ES-I3 (cell line): ENCODE measurements at regions not wholly inside any gene's neighbourhood (a gene's known extent, or its start where the extent isn't known, plus 50 kb on each side); places are given as distances from the start of the nearest gene placed in this dataset.

Experiments used
- H3K36me3 ChIP-seq: 2 replicates; pipeline ENCODE4 v1.6.1; 2013; ENCODE audit warnings: mild to moderate bottlenecking, low read length, control low read depth, moderate library complexity; ENCODE audit not compliant: insufficient read depth
- H3K4me1 ChIP-seq: 2 replicates; pipeline ENCODE4 v1.6.1; 2013; ENCODE audit warnings: mild to moderate bottlenecking, control low read depth, low read length; ENCODE audit not compliant: insufficient read depth
- H3K9ac ChIP-seq: 2 replicates; pipeline ENCODE4 v1.6.1; 2013; ENCODE audit warnings: low read depth, mild to moderate bottlenecking, low read length, moderate library complexity
- H3K9me3 ChIP-seq: 2 replicates; pipeline ENCODE4 v1.6.1; 2013; ENCODE audit warnings: mild to moderate bottlenecking, low read length, moderate library complexity; ENCODE audit not compliant: control insufficient read depth, insufficient read depth

DNA sequence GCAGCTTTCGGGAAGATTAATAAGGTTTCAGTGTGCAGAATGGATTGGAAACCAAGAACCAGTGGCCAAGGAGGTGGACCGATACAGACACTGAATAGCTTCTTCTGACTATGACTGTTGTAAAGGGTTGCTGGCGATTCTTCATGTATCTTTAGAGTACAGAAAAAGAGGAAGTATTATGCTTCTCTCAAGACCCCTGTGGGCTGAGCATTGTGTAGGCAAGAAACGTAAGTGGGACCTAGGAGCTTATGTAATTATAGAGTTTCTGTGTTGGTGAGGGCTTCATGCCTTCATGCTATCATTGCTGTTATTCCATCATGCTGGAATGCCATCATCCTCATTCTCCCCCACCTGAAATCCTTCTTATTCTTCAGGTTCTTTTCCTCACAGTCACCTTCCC lies 105.4 kb upstream of the AKIRIN2 start:
- H3K9ac ChIP-seq: no peak overlapping the region
- no peaks in the 10 kb centered on the region for H3K36me3 ChIP-seq
- H3K9me3 ChIP-seq: no peaks in the 10 kb centered on the region
- no peaks in the 10 kb centered on the region for H3K4me1 ChIP-seq

DNA sequence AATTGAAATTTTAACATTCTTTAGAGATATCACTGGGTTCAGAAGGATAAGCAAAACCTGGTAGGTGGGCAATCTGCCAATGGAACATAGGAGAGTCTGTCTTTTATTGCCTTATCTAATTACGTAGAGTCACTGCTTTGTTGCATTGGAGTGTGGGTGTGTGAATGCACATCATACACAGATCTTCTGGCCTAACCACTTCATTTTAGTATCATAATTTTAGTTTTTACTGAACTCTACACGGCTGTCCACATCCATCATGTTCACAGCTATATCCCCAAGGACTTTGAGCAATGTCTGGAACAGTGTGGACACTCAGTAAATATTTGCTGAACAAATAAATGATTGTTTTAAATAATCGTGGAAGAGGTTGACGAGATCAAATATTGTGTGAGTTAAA lies 104.6 kb upstream of the AKIRIN2 start:
- H3K4me1 ChIP-seq: no peaks in the 10 kb centered on the region
- H3K36me3 ChIP-seq: no peaks in the 10 kb centered on the region
- H3K9me3 ChIP-seq: no peaks in the 10 kb centered on the region
- no peak overlapping the region for H3K9ac ChIP-seq

DNA sequence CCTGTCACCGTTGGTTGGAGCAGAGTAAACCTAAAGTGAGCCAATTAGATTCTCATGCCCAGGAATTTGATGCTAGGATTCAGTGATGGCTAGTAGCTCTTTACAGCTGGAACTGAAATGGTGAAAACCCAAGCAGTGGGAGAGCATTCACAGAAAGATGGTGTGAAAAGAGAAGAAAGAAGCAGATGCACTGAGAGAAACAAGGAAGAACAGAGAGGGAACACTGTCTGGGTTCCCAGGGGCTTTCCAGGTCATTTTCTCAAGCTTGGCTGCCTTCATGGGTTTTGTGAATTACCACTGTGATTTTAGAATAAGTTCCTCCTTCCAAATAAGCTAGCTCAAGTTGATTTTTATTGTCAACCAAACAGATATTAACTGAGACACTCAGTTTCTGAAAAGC lies 104.1 kb upstream of the AKIRIN2 start:
- H3K9ac ChIP-seq: no peak overlapping the region
- no peaks in the 10 kb centered on the region for H3K9me3 ChIP-seq
- no peaks in the 10 kb centered on the region for H3K4me1 ChIP-seq
- H3K36me3 ChIP-seq: no peaks in the 10 kb centered on the region

DNA sequence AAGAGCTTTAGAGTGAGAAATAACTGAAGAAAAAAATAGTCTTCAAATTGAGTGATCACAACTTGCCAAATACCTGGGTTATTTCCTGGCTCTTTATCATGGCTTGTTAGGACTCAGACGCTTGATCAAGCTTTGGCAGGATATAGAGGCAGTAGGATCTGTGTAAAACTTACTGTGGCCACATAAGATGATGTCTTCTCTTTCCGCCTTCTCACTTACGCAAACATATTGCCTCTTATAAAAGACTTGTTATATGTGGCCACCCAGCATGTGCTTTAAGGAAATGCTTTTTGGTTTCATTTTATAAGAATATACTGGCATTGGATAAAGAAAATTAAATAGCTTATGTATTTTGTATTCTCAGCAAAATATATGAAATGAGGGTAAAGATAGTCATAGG lies 101.8 kb upstream of the AKIRIN2 start:
- H3K4me1 ChIP-seq: no peaks in the 10 kb centered on the region
- no peaks in the 10 kb centered on the region for H3K36me3 ChIP-seq
- H3K9me3 ChIP-seq: no peaks in the 10 kb centered on the region
- H3K9ac ChIP-seq: no peak overlapping the region

DNA sequence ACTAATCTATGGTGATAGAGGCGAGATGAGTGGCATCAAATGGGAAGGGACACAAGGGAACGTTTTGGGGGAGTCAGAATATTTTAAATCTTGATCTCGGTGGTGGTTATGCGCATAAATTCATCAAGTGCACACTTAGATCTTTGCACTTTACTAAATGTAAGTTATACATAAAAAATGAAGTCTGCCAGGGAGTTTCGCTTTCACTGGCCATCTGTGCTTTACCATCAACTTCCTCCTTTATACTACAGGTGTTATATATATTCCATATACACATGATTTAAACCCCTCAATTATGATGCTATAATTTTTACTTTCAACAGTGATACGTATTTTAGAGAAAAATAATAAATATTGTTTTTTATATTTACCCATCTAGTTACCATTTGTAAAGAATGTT lies 97.6 kb upstream of the AKIRIN2 start:
- Histone ChIP-seq H3K9me3 (no peaks in the 10 kb centered on the region), H3K4me1 (peaks cover 8% of the 10 kb centered on the region; the same call in 1 of the 2 replicates), H3K36me3 (no peaks in the 10 kb centered on the region), H3K9ac (no peak overlapping the region)

DNA sequence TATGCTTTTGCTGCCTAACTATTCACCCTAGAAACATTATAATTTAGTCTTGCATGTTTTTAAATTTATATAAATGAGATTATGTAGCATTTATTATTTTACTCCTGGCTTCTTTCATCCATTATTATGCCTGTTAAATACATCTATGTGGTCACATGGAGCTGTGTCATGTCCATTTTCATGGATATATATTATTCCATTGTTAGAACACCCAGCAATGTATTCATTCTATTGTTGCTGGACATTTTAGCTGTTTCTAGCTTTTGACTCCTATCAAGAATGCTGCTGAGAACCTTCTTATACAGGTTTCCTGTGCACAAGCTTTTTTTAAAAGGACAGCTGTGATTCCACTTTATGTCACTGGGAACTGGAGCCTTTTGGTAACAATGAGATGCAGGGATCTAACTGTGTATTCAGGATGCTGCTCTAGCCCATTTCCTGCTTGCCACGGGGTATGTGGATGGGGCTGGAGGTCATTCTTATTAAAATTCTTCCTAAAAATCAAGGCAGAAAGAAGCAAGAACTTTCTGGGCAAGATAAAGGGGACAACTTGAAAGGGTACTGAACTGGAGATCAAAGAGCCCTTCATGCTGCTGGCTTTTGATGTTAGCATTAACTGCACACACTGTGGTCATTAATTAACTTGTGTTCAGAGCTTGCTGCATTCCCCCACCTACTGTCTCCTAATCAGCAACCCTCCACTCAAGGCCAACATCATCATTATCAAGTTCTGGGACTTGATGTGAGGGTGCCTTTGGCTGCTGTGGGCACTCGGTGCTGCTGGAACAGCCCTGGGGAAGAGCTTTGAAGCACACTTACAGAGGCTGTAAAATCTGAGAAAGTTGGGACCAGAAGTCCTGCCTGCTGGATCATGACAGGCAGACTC lies 96.6 kb upstream of the AKIRIN2 start:
- H3K9ac ChIP-seq: no peak overlapping the region
- H3K36me3 ChIP-seq: no peaks in the 10 kb centered on the region
- H3K4me1 ChIP-seq: peaks cover 8% of the 10 kb centered on the region; the same call in 1 of the 2 replicates
- no peaks in the 10 kb centered on the region for H3K9me3 ChIP-seq

DNA sequence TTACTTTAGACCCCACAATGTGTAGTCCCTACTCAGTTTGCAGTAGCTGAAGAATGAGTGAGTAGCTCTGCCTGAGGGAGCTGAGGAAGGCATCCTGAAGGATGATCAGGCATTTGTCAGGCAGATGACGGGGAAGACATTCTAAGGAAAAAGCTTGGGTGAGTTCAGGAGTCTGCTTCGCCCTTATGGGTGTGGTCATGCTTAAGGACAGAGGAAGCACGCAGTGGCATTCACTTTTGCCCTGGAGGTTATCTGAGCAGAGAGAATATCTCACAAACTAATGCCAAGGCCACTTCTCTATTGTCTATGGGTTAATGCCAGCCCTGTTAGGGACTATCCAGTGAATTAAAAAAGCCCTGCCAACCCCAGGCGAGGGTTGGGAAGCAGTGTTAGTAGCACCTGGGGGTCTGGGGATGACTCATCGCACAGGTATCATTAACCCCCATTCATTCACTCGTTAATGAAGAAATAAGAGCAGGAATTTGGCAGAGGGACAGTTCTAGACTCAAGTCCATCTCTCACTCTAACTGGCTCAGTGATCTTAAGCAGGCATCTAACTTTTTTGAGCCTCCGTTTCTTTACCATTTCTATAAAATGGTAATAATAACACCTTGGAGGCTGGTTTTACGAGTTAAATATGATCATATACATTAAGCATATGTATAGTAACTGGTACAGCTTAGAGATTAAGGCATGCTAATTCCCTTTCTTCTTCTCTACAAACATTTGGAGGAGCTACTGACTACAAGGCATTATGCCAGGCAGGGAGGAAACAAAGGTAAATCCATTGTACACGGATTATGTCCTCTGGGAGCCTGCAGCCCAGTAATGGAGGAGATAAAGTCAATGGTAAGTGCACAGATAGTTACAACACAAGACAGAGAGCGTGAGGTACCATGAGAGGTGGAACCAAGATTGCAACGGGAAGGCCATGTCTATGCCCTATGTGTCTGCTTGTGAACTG lies 93.2 kb upstream of the AKIRIN2 start:
- H3K4me1 ChIP-seq: peaks cover 10% of the 10 kb centered on the region
- H3K9ac ChIP-seq: no peak overlapping the region
- H3K36me3 ChIP-seq: no peaks in the 10 kb centered on the region

DNA sequence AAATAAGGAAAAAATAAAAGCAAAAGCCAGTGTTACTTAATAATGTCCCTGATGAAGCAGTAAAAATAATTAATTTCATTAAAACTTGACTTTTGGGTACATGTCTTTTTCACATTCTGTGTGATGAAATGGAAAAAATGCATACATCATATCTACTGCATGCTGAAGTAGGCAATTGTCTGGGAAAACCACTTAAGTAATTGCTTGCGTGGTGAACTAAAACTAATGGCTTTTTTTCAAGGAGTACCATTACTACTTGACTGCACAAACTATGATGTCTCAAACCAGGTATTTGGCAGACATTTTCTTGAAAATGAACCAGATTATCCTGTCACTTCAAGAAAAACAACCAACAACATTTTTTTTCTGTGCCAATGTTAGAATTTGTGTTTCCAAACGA lies 91.3 kb upstream of the AKIRIN2 start:
- H3K4me1 ChIP-seq: peaks cover 22% of the 10 kb centered on the region
- H3K9me3 ChIP-seq: no peaks in the 10 kb centered on the region

More for the DNA sequence above, 93.2 kb upstream of the AKIRIN2 start:
- no peaks in the 10 kb centered on the region for H3K9me3 ChIP-seq

GRCh38 chr6:87791982-87792381 lies 89.9 kb upstream of the AKIRIN2 start:
- Histone ChIP-seq H3K4me1 (peaks cover 22% of the 10 kb centered on the region), H3K9ac (no peak overlapping the region), H3K9me3 (no peaks in the 10 kb centered on the region), H3K36me3 (no peaks in the 10 kb centered on the region)

More for the DNA sequence above, 91.3 kb upstream of the AKIRIN2 start:
- H3K9ac ChIP-seq: no peak overlapping the region
- H3K36me3 ChIP-seq: no peaks in the 10 kb centered on the region

- Histone ChIP-seq H3K9ac (no peak overlapping the region), H3K4me1 (peaks cover 22% of the 10 kb centered on the region), H3K9me3 (no peaks in the 10 kb centered on the region), H3K36me3 (no peaks in the 10 kb centered on the region)
These were observed 89.5 kb upstream of the AKIRIN2 start for GRCh38 chr6:87791485-87791884.

DNA sequence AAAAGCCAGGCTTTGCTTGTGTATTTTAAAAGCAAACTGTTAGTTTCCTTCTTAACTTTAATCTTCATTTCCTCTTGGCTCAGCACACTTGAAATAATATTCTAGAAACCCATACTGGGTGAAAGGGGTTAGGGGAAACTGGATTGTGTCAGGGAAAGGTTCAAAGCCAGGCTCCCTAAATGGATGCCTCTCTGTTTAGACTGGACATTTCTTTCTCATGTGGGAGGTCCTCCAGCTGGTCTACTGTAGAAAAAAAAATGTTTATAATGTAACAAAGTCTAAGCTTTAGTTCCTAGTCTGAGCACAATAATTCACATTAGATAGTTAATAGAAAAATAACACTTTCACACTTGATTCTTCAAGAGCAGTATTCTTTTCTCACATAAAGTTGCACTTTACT lies 89.0 kb upstream of the AKIRIN2 start:
- H3K9ac ChIP-seq: no peak overlapping the region
- H3K9me3 ChIP-seq: no peaks in the 10 kb centered on the region
- H3K36me3 ChIP-seq: no peaks in the 10 kb centered on the region
- H3K4me1 ChIP-seq: peaks cover 22% of the 10 kb centered on the region

DNA sequence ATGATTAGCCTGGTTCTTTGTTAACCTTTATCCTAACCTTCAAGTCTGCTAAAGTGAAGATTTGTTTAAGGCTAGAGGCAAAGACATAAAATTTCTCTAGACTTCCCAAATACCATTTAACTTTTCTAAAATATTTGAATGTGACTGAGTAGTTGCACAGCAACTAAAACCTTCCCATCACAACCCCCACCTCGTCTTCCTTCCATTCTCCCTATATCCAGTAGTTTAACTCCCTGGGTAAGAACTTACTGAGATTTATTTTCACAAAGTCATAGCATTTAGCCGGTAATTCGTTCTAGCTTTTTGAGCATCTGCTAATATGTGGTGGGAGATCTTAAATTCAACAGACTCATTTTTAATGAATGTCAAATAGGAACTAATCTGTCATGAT lies 87.9 kb upstream of the AKIRIN2 start:
- H3K9me3 ChIP-seq: no peaks in the 10 kb centered on the region
- H3K9ac ChIP-seq: no peak overlapping the region
- peaks cover 14% of the 10 kb centered on the region for H3K4me1 ChIP-seq
- H3K36me3 ChIP-seq: no peaks in the 10 kb centered on the region

GRCh38 chr6:87789198-87789899 lies 87.3 kb upstream of the AKIRIN2 start:
- H3K4me1 ChIP-seq: peaks cover 20% of the 10 kb centered on the region
- no peak overlapping the region for H3K9ac ChIP-seq
- H3K9me3 ChIP-seq: no peaks in the 10 kb centered on the region
- no peaks in the 10 kb centered on the region for H3K36me3 ChIP-seq

DNA sequence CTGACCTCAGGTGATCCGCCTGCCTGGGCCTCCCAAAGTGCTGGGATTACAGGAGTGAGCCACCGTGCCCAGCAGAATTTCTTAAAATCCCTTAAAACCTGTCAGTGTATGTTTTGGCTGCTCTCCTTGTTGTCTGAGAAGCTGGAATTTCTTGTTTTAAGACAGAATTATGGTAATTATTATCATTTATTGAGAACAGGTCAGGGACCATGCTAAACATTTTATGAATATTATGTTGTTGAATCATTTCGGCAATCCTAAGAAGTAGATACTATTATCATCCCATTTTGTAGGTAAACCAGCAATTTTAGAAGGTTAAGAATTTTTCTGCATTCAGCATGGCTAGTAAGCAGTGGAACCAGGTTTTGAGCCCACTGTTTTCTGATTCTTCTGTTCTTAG lies 86.1 kb upstream of the AKIRIN2 start:
- Histone ChIP-seq H3K9me3 (no peaks in the 10 kb centered on the region), H3K36me3 (no peaks in the 10 kb centered on the region), H3K4me1 (peaks cover 24% of the 10 kb centered on the region), H3K9ac (no peak overlapping the region)
